BE2C (cell line): ENCODE measurements at regions not wholly inside any gene's neighbourhood (a gene's known extent, or its start where the extent isn't known, plus 50 kb on each side); places are given as distances from the start of the nearest gene placed in this dataset.

Experiments
- DNase-seq: peaks from one replicate; pipeline ENCODE4 v3.0.0-alpha.2; 2020
- H3K27me3 ChIP-seq: fragments of 250-450 bp; sonication (Bioruptor Pico); 2 replicates; pipeline ENCODE4 v1.5.1; 2020; ENCODE audit warnings: mild to moderate bottlenecking
- H3K36me3 ChIP-seq: fragments of 250-450 bp; sonication (Bioruptor Pico); 2 replicates; pipeline ENCODE4 v1.5.1; 2020; ENCODE audit warnings: mild to moderate bottlenecking
- H3K4me1 ChIP-seq: fragments of 250-450 bp; sonication (Bioruptor Pico); 2 replicates; pipeline ENCODE4 v1.5.1; 2020
- H3K4me3 ChIP-seq: 2 replicates; pipeline ENCODE4 v1.5.1; 2011; ENCODE audit warnings: low read depth, low read length
- H3K9me3 ChIP-seq: fragments of 250-450 bp; sonication (Bioruptor Pico); 2 replicates; pipeline ENCODE4 v1.5.1; 2020
- CTCF ChIP-seq: IDR thresholded peaks from 2 replicates; pipeline ENCODE4 v1.5.1; 2012; ENCODE audit warnings: mild to moderate bottlenecking, low read depth, low read length

GRCh38 chr5:116626272-116626723 lies 51.7 kb upstream of the SEMA6A start:
- no peak for TF ChIP-seq CTCF
- Histone ChIP-seq H3K4me3 (peak overlapping the region; percentile 1), H3K4me1 (peaks cover 6% of the 10 kb centered on the region; the same call in 1 of the 2 replicates), H3K9me3 (no peaks in the 10 kb centered on the region), H3K27me3 (no peaks in the 10 kb centered on the region), H3K36me3 (no peaks in the 10 kb centered on the region)
- DNase-seq = peak; percentile 61
